Sigmoid colon (tissue), 4 donors: ENCODE measurements at regions not wholly inside any gene's neighbourhood (a gene's known extent, or its start where the extent isn't known, plus 50 kb on each side); places are given as distances from the start of the nearest gene placed in this dataset.

Experiments used
- POLR2A ChIP-seq, 2 donors: fragments of 450-650 bp; IDR thresholded peaks; one replicate each; pipeline ENCODE4 v1.6.1; 2016; ENCODE audit warnings: antibody characterized with exemption in 2 of 2, mild to moderate bottlenecking in 2 of 2, moderate library complexity in 2 of 2
- POLR2AphosphoS5 ChIP-seq, 4 donors: sonication (generic); formaldehyde crosslinking; IDR thresholded peaks; one replicate each; pipeline ENCODE4 v1.6.1; 2017; ENCODE audit warnings: antibody characterized with exemption in 4 of 4
- TF ChIP-seq, protein P1 (sequence below), 4 experiments: fragments of 450-650 bp in 3 of 4; fragments of 200-600 bp in 1 of 4; IDR thresholded peaks; one replicate each; pipeline ENCODE4 v1.5.1; 2016 to 2019; ENCODE audit warnings: antibody characterized with exemption in 4 of 4, mild to moderate bottlenecking in 3 of 4, moderate library complexity in 2 of 4

DNA sequence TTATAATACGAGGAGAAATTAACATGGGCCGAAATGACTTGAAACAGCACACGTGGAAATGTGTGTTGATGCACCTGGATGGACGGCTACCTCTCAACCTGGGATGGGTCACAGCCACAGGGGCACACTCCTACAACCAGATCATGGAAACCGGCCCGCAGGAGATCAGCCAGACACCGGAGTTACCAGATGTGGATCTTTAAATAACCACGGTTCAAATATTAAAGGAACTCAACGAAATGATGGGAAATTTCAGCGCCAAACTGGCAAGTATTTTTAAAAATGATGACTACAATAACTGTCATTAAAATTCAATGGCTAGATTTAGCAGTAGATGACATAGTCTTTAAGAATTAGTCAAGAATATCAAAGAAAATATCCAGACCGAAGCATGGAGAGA, 166.9 kb upstream of the GPR12 start:
- TF ChIP-seq, protein P1, sequence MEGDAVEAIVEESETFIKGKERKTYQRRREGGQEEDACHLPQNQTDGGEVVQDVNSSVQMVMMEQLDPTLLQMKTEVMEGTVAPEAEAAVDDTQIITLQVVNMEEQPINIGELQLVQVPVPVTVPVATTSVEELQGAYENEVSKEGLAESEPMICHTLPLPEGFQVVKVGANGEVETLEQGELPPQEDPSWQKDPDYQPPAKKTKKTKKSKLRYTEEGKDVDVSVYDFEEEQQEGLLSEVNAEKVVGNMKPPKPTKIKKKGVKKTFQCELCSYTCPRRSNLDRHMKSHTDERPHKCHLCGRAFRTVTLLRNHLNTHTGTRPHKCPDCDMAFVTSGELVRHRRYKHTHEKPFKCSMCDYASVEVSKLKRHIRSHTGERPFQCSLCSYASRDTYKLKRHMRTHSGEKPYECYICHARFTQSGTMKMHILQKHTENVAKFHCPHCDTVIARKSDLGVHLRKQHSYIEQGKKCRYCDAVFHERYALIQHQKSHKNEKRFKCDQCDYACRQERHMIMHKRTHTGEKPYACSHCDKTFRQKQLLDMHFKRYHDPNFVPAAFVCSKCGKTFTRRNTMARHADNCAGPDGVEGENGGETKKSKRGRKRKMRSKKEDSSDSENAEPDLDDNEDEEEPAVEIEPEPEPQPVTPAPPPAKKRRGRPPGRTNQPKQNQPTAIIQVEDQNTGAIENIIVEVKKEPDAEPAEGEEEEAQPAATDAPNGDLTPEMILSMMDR (IDR thresholded peaks at IDR 0.05), result no peak
- no peak for TF ChIP-seq POLR2A (IDR thresholded peaks at IDR 0.05)
- no peak for TF ChIP-seq POLR2AphosphoS5 (IDR thresholded peaks at IDR 0.05)
